ENCODE measurements at regions not wholly inside any gene's neighbourhood (a gene's known extent, or its start where the extent isn't known, plus 50 kb on each side); places are given as distances from the start of the nearest gene placed in this dataset.
"Not testable (repeated sequence)": the region's sequence is repeated elsewhere in the genome, so short reads cannot be mapped to it uniquely, and the experiment has no call there.

- H4K20me1 ChIP-seq (ENCODE audit: low read length): no peaks in the 10 kb centered on the region
- no TSS peak for BruUV-seq (replicated peaks)
- H3K9ac ChIP-seq (ENCODE audit: low read length): no peak overlapping the region
- no peak overlapping the region for H3K4me2 ChIP-seq (ENCODE audit: low read length)
- intact Hi-C loops (cut with micrococcal nuclease): no loop called here
- no peak overlapping the region for H3K27ac ChIP-seq (ENCODE audit: low read length)
- no peaks in the 10 kb centered on the region for H3K36me3 ChIP-seq (ENCODE audit: low read depth, low read length)
- H3K9me3 ChIP-seq (ENCODE audit: low read length): no peaks in the 10 kb centered on the region
- ChIA-PET CTCF (no interaction called here), POLR2A (ENCODE audit: unreplicated experiment) (no interaction called here)
- no peak overlapping the region for H2AFZ ChIP-seq (ENCODE audit: low read length)
- H3K9me2 ChIP-seq (replicated peaks; ENCODE audit: low read length): no peaks in the 10 kb centered on the region
- H3K4me1 ChIP-seq (ENCODE audit: insufficient read depth, low read length): no peaks in the 10 kb centered on the region
- no peaks in the 10 kb centered on the region for H3K27me3 ChIP-seq (ENCODE audit: low read length)
- ATAC-seq (no peak), DNase-seq (no peak)
- no peaks in the 10 kb centered on the region for H3F3A ChIP-seq (ENCODE audit: low read length, unreplicated experiment)
- TF ChIP-seq EZH2phosphoT487 (IDR thresholded peaks at IDR 0.05; ENCODE audit: borderline replicate concordance, low read length) (no peak), EZH2 (IDR thresholded peaks at IDR 0.05; ENCODE audit: low read length, unreplicated experiment) (no peak)
- TF ChIP-seq, protein P1, sequence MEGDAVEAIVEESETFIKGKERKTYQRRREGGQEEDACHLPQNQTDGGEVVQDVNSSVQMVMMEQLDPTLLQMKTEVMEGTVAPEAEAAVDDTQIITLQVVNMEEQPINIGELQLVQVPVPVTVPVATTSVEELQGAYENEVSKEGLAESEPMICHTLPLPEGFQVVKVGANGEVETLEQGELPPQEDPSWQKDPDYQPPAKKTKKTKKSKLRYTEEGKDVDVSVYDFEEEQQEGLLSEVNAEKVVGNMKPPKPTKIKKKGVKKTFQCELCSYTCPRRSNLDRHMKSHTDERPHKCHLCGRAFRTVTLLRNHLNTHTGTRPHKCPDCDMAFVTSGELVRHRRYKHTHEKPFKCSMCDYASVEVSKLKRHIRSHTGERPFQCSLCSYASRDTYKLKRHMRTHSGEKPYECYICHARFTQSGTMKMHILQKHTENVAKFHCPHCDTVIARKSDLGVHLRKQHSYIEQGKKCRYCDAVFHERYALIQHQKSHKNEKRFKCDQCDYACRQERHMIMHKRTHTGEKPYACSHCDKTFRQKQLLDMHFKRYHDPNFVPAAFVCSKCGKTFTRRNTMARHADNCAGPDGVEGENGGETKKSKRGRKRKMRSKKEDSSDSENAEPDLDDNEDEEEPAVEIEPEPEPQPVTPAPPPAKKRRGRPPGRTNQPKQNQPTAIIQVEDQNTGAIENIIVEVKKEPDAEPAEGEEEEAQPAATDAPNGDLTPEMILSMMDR (conservative IDR thresholded peaks at IDR 0.05; ENCODE audit: low read depth, low read length): no peak
- no peak overlapping the region for H3K4me3 ChIP-seq (ENCODE audit: low read length)
- H3K79me2 ChIP-seq (ENCODE audit: low read length): no peaks in the 10 kb centered on the region
These were observed 127.1 kb upstream of the AHI1 start for GRCh38 chr6:135624402-135625295.

DNA sequence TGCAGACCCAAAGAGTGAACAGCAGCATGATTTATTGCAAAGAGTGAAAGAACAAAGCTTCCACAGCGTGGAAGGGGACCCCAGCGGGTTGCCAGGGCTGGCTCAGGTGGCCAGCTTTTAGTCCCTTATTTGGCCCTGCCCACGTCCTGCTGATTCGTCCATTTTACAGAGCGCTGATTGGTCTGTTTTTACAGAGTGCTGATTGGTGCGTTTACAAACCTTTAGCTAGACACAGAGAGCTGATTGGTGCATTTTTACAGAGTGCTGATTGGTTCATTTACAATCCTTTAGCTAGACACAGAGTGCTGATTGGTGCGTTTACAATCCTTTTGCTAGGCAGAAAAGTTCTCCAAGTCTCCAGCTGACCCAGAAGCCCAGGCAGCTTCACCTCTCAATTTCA, 128.5 kb upstream of the AHI1 start:
- H4K20me1 ChIP-seq (ENCODE audit: low read length); CTCF ChIA-PET; H3K4me1 ChIP-seq (ENCODE audit: insufficient read depth, low read length); POLR2A ChIA-PET (ENCODE audit: unreplicated experiment); H3F3A ChIP-seq (ENCODE audit: low read length, unreplicated experiment); H3K79me2 ChIP-seq (ENCODE audit: low read length); H3K9me3 ChIP-seq (ENCODE audit: low read length); BruUV-seq (replicated peaks); H2AFZ ChIP-seq (ENCODE audit: low read length); H3K27me3 ChIP-seq (ENCODE audit: low read length); H3K9me2 ChIP-seq (replicated peaks; ENCODE audit: low read length); ATAC-seq; H3K27ac ChIP-seq (ENCODE audit: low read length); intact Hi-C loops (cut with micrococcal nuclease); H3K9ac ChIP-seq (ENCODE audit: low read length); DNase-seq; H3K36me3 ChIP-seq (ENCODE audit: low read depth, low read length); H3K4me2 ChIP-seq (ENCODE audit: low read length); H3K4me3 ChIP-seq (ENCODE audit: low read length): not testable (repeated sequence)

GRCh38 chr6:135627092-135627715, 129.7 kb upstream of the AHI1 start:
- ChIA-PET CTCF (no interaction called here), POLR2A (ENCODE audit: unreplicated experiment) (no interaction called here)
- H2AFZ ChIP-seq (ENCODE audit: low read length): no peak overlapping the region
- ATAC-seq: no peak
- no peak overlapping the region for H3K9ac ChIP-seq (ENCODE audit: low read length)
- no TSS peak for BruUV-seq (replicated peaks)
- H3K4me1 ChIP-seq (ENCODE audit: insufficient read depth, low read length): no peaks in the 10 kb centered on the region
- TF ChIP-seq EZH2 (IDR thresholded peaks at IDR 0.05; ENCODE audit: low read length, unreplicated experiment): no peak
- TF ChIP-seq, protein P1 (conservative IDR thresholded peaks at IDR 0.05; ENCODE audit: low read depth, low read length): no peak
- TF ChIP-seq EZH2phosphoT487 (IDR thresholded peaks at IDR 0.05; ENCODE audit: borderline replicate concordance, low read length): no peak
- H3K79me2 ChIP-seq (ENCODE audit: low read length): no peaks in the 10 kb centered on the region
- no peaks in the 10 kb centered on the region for H4K20me1 ChIP-seq (ENCODE audit: low read length)
- H3K27ac ChIP-seq (ENCODE audit: low read length): no peak overlapping the region
- intact Hi-C loops (cut with micrococcal nuclease): no loop called here
- H3K4me2 ChIP-seq (ENCODE audit: low read length): no peak overlapping the region
- H3K9me3 ChIP-seq (ENCODE audit: low read length): no peaks in the 10 kb centered on the region
- H3K27me3 ChIP-seq (ENCODE audit: low read length): no peaks in the 10 kb centered on the region
- H3K9me2 ChIP-seq (replicated peaks; ENCODE audit: low read length): no peaks in the 10 kb centered on the region
- H3K36me3 ChIP-seq (ENCODE audit: low read depth, low read length): no peaks in the 10 kb centered on the region
- DNase-seq: no peak
- no peaks in the 10 kb centered on the region for H3F3A ChIP-seq (ENCODE audit: low read length, unreplicated experiment)
- H3K4me3 ChIP-seq (ENCODE audit: low read length): no peak overlapping the region
